Hippocampal formation (tissue), 2 donors: ENCODE measurements at regions not wholly inside any gene's neighbourhood (a gene's known extent, or its start where the extent isn't known, plus 50 kb on each side); places are given as distances from the start of the nearest gene placed in this dataset.

Source experiments
- DNase-seq, 2 donors: peaks; one replicate each; lab custom pipeline; 2025; lab: John Stamatoyannopoulos, UW

- DNase-seq: no peak
Measured at GRCh38 chr2:19435815-19436214, 77.4 kb upstream of the OSR1 start.

DNA sequence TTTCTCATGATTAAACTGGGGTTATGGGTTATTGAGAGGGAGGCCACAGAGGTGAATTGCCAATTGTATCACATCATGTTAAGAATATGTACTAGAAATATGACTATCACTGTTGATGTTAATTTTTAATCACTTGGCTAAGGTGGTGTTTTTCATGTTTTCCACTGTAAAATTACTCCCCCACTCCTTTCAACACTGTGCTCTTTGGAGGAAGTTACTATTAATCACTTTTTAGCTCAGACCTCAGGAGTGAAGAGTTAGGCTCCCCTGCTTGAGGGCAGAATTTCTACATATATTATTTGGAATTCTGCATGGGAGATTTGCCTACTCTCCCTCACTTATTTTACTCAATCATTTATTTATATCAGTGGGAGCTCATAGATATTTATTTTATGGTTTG, 76.0 kb upstream of the OSR1 start:
- no peak for DNase-seq

DNA sequence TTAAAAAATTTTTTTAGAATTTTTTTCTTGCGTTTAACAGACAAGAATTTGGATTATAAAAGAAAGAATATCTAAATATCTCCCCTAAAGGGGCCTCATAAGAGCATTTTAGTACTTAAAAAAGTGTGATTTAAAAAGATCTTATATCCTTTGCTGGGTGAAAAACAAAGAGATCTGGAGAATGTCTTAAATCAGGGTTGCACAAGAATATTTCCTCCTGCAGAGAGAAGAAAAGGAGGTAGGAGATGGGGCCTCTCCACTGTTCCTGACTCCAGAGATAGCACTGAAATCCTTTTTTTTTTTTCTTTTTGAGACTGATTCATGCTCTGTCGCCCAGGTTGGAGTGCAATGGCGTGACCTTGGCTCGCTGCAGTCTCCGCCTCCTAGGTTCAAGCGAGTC, 68.5 kb upstream of the OSR1 start:
- DNase-seq: no peak

GRCh38 chr2:19426144-19426543, 67.7 kb upstream of the OSR1 start:
- DNase-seq: no peak

GRCh38 chr2:19425419-19425818, 67.0 kb upstream of the OSR1 start:
- DNase-seq: no peak

GRCh38 chr2:19419211-19419880, 60.9 kb upstream of the OSR1 start:
- no peak for DNase-seq

GRCh38 chr2:19416784-19417684, 58.6 kb upstream of the OSR1 start:
- no peak for DNase-seq

DNA sequence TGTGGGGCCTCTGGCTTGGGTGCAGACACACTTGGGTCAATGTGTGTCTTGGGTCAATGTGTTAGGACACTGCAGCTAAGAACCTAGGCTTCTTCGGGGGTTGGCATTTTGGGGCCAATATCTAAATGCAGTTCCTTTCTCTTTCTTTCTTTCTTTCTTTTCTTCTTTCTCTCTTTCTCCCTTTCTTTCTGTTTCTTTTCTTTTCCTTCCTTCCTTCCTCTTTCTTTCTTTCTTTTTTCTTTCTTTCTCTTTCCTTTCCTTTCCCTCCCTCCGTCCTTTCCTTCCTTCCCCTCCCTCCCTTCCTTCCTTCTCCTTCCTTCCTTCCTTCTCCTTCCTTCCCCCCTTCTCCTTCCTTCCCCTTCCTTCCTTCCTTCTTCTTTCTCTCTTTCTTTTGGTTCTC, 57.7 kb upstream of the OSR1 start:
- no peak for DNase-seq

DNA sequence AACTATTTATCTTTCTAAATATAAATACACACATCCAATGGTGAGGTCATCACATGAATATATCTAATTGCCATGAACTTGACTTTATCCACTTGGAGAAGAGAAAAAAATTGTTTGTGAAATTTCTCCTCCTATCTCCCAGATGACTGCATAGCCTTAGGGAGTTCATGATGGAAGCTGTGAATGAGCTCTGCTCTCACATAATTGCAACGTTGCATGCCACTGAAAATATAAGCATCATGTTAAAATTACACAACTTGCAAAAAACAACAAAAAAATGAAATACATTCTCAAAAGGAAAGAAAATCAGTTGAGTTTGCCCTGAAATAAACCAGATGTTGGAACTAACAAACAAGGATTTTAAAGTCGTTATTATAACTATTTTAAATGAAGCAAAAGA, 50.6 kb upstream of the OSR1 start:
- DNase-seq: no peak

- DNase-seq: no peak
Measured at GRCh38 chr2:19408592-19408991, 50.2 kb upstream of the OSR1 start.
